ENCODE measurements at regions not wholly inside any gene's neighbourhood (a gene's known extent, or its start where the extent isn't known, plus 50 kb on each side); places are given as distances from the start of the nearest gene placed in this dataset.
"Not testable (repeated sequence)": the region's sequence is repeated elsewhere in the genome, so short reads cannot be mapped to it uniquely, and the experiment has no call there.

- no peak for DNase-seq (ENCODE audit: low spot score)
Observed at GRCh38 chr1:81264976-81265375, 535.8 kb upstream of the ADGRL2 start.

GRCh38 chr1:81259625-81260411 is 540.9 kb upstream of the ADGRL2 start:
- DNase-seq (ENCODE audit: low spot score) = no peak

- DNase-seq (ENCODE audit: low spot score) = no peak
Observed at GRCh38 chr1:81254560-81254959, 546.2 kb upstream of the ADGRL2 start.

GRCh38 chr1:81254068-81254467 is 546.7 kb upstream of the ADGRL2 start:
- DNase-seq (ENCODE audit: low spot score) = no peak

- DNase-seq (ENCODE audit: low spot score) = no peak
Observed at GRCh38 chr1:81252471-81253151, 548.1 kb upstream of the ADGRL2 start.

- not testable (repeated sequence) for DNase-seq (ENCODE audit: low spot score)
Observed at GRCh38 chr1:81250825-81251224, 549.9 kb upstream of the ADGRL2 start.

GRCh38 chr1:81245084-81245715 is 555.5 kb upstream of the ADGRL2 start:
- DNase-seq (ENCODE audit: low spot score) = not testable (repeated sequence)

- DNase-seq (ENCODE audit: low spot score) = not testable (repeated sequence)
Observed at GRCh38 chr1:81244612-81245011, 556.1 kb upstream of the ADGRL2 start.

- no peak for DNase-seq (ENCODE audit: low spot score)
Observed at GRCh38 chr1:81242103-81242502, 558.6 kb upstream of the ADGRL2 start.

GRCh38 chr1:81238129-81238528 is 562.6 kb upstream of the ADGRL2 start:
- DNase-seq (ENCODE audit: low spot score) = no peak

- no peak for DNase-seq (ENCODE audit: low spot score)
Observed at GRCh38 chr1:81237473-81238089, 563.2 kb upstream of the ADGRL2 start.

- no peak for DNase-seq (ENCODE audit: low spot score)
Observed at GRCh38 chr1:81234237-81234636, 566.5 kb upstream of the ADGRL2 start.

GRCh38 chr1:81233591-81233990 is 567.1 kb upstream of the ADGRL2 start:
- DNase-seq (ENCODE audit: low spot score) = no peak

GRCh38 chr1:81232420-81232819 is 568.3 kb upstream of the ADGRL2 start:
- DNase-seq (ENCODE audit: low spot score) = no peak

GRCh38 chr1:81231729-81232038 is 569.0 kb upstream of the ADGRL2 start:
- no peak for DNase-seq (ENCODE audit: low spot score)

GRCh38 chr1:81230983-81231728 is 569.6 kb upstream of the ADGRL2 start:
- no peak for DNase-seq (ENCODE audit: low spot score)

GRCh38 chr1:81228926-81229325 is 571.8 kb upstream of the ADGRL2 start:
- no peak for DNase-seq (ENCODE audit: low spot score)

GRCh38 chr1:81226603-81226928 is 574.2 kb upstream of the ADGRL2 start:
- no peak for DNase-seq (ENCODE audit: low spot score)

GRCh38 chr1:81225789-81226602 is 574.7 kb upstream of the ADGRL2 start:
- no peak for DNase-seq (ENCODE audit: low spot score)

GRCh38 chr1:81224222-81224621 is 576.5 kb upstream of the ADGRL2 start:
- DNase-seq (ENCODE audit: low spot score) = no peak

GRCh38 chr1:81221564-81221963 is 579.2 kb upstream of the ADGRL2 start:
- no peak for DNase-seq (ENCODE audit: low spot score)
